Chondrocyte (in vitro differentiated cells): ENCODE measurements at regions not wholly inside any gene's neighbourhood (a gene's known extent, or its start where the extent isn't known, plus 50 kb on each side); places are given as distances from the start of the nearest gene placed in this dataset.

ENCODE experiments used
- DNase-seq: peaks from one replicate; pipeline ENCODE4 v3.0.0; 2021; ENCODE audit warnings: mixed read lengths, low spot score
- H3K27ac Mint-ChIP-seq: one replicate; pipeline ENCODE4 v1.8.0; 2021; ENCODE audit warnings: mild to moderate bottlenecking, moderate library complexity, mixed read lengths; ENCODE audit not compliant: unreplicated experiment
- H3K27me3 Mint-ChIP-seq: 2 replicates; pipeline ENCODE4 v1.8.0; 2021; ENCODE audit warnings: low read depth, mixed read lengths
- H3K36me3 Mint-ChIP-seq: 2 replicates; pipeline ENCODE4 v1.8.0; 2021; ENCODE audit warnings: low read depth, mixed read lengths
- H3K4me1 Mint-ChIP-seq: 2 replicates; pipeline ENCODE4 v1.8.0; 2021; ENCODE audit warnings: low read depth, mild to moderate bottlenecking, mixed read lengths
- H3K4me3 Mint-ChIP-seq: one replicate; pipeline ENCODE4 v1.8.0; 2021; ENCODE audit warnings: mild to moderate bottlenecking, moderate library complexity, mixed read lengths; ENCODE audit not compliant: unreplicated experiment
- H3K9me3 Mint-ChIP-seq: 2 replicates; pipeline ENCODE4 v1.8.0; 2021; ENCODE audit warnings: low read depth, mixed read lengths
- CTCF ChIP-seq: fragments of 200-600 bp; sonication (generic); IDR thresholded peaks from 2 replicates; pipeline ENCODE4 v1.5.0; 2021; ENCODE audit warnings: antibody characterized with exemption, mild to moderate bottlenecking, moderate library complexity

DNA sequence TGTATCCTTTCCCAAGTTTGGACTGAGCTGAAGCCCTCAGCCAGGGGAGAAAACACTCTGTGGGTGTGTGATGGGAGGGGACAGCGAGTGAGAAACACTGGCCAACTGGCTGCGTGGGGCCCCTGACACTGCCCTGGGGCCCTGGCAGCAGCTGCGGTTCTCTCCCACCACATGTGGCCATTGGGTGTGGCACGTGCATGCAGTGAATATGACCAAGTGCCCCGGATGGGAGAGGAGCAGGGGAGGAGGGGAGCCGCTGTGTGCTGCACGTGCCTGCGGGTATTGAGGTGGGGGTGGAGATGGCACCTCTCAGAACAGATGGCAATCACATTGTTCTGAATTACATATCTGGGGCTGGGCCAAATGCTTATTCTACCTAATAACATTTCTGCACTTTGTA lies 242.4 kb upstream of the PCSK5 start:
- Mint-ChIP-seq H3K27ac (no peak overlapping the region), H3K36me3 (peaks cover 2% of the 10 kb centered on the region), H3K9me3 (peaks cover 5% of the 10 kb centered on the region), H3K4me3 (no peak overlapping the region), H3K4me1 (peaks cover 3% of the 10 kb centered on the region), H3K27me3 (peaks cover 12% of the 10 kb centered on the region)
- no peak for DNase-seq
- no peak for TF ChIP-seq CTCF

DNA sequence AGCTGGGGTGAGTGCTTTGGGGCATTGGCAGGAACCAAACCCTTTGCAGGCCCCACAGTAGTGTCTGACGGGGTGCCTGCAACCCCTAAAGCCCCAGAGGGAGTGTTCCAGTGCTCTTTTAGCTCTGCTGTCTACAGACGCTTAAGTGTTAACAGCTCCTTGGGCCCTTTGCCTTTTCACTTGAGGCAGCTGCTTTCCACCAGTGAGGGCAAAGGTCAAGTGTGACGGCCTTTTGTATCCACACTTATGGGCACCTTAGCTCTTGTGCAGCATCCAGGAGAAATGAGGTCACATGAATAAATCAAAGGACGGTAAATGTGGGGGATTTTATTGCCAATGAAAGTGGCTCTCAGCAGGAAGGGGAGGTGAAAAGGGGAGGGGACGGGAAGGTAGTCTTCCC lies 241.4 kb upstream of the PCSK5 start:
- Mint-ChIP-seq H3K4me1 (no peaks in the 10 kb centered on the region), H3K4me3 (no peak overlapping the region), H3K36me3 (peaks cover 2% of the 10 kb centered on the region), H3K27me3 (peaks cover 16% of the 10 kb centered on the region), H3K9me3 (peaks cover 5% of the 10 kb centered on the region), H3K27ac (no peak overlapping the region)
- no peak for TF ChIP-seq CTCF
- no peak for DNase-seq

DNA sequence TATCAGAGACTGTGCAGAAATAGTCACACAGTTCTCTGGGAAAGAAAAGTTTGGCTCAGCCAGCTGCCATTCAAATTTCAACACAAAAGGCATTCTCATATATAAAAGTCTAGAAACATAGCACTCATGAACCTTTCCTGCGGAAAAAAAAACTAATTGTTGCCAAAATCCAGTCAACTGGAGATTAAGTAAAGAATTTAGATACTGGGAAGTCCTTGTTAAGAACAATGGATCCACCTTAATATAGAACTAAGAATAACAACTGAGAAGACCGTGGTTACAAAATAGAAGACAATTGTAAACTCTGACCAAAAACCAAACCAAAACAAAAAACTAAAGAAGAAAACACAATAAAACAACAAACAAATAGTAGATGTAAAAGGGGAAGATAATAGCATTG lies 238.8 kb upstream of the PCSK5 start:
- no peak overlapping the region for H3K4me3 Mint-ChIP-seq
- TF ChIP-seq CTCF = no peak
- peaks cover 16% of the 10 kb centered on the region for H3K27me3 Mint-ChIP-seq
- no peak for DNase-seq
- no peaks in the 10 kb centered on the region for H3K4me1 Mint-ChIP-seq
- H3K9me3 Mint-ChIP-seq = peaks cover 5% of the 10 kb centered on the region
- no peak overlapping the region for H3K27ac Mint-ChIP-seq
- peaks cover 2% of the 10 kb centered on the region for H3K36me3 Mint-ChIP-seq

- TF ChIP-seq CTCF = no peak
- no peak overlapping the region for H3K4me3 Mint-ChIP-seq
- peaks cover 5% of the 10 kb centered on the region for H3K9me3 Mint-ChIP-seq
- peaks cover 2% of the 10 kb centered on the region for H3K36me3 Mint-ChIP-seq
- H3K27me3 Mint-ChIP-seq = peaks cover 16% of the 10 kb centered on the region
- H3K27ac Mint-ChIP-seq = no peak overlapping the region
- peaks cover 6% of the 10 kb centered on the region for H3K4me1 Mint-ChIP-seq
- no peak for DNase-seq
Observed at GRCh38 chr9:75653335-75653734, 237.1 kb upstream of the PCSK5 start.

- H3K4me3 Mint-ChIP-seq = no peak overlapping the region
- H3K36me3 Mint-ChIP-seq = peaks cover 2% of the 10 kb centered on the region
- peaks cover 10% of the 10 kb centered on the region for H3K4me1 Mint-ChIP-seq
- peaks cover 5% of the 10 kb centered on the region for H3K9me3 Mint-ChIP-seq
- TF ChIP-seq CTCF = no peak
- no peak overlapping the region for H3K27ac Mint-ChIP-seq
- H3K27me3 Mint-ChIP-seq = peaks cover 16% of the 10 kb centered on the region
- DNase-seq = no peak
Observed at GRCh38 chr9:75653750-75654149, 236.7 kb upstream of the PCSK5 start.
